Endothelial cell of umbilical vein (primary cell): ENCODE measurements at regions not wholly inside any gene's neighbourhood (a gene's known extent, or its start where the extent isn't known, plus 50 kb on each side); places are given as distances from the start of the nearest gene placed in this dataset.
A peak's percentile ranks its signal among the peaks of the same experiment; 100 is the strongest.

Experiments
- BruUV-seq: library from RNA; stranded (reverse); fragments of 400-500 nt; replicated peaks from 2 replicates; lab custom pipeline; 2021; lab: Mats Ljungman, UMichigan
- CTCF ChIA-PET: fragments of 300-600, 350-600 bp; sonication (Branson Sonifier 250); formaldehyde crosslinking; loops from one replicate; lab custom pipeline; 2021; ENCODE audit warnings: antibody characterized with exemption, inconsistent platforms; lab: Charles Lee
- POLR2A ChIA-PET: fragments of 300-600, 350-600 bp; sonication (Branson Sonifier 250); formaldehyde crosslinking; loops from one replicate; lab custom pipeline; 2021; ENCODE audit warnings: antibody characterized with exemption, inconsistent platforms; lab: Charles Lee
- DNase-seq: peaks from one replicate; pipeline ENCODE4 v3.0.0-alpha.2; 2011; ENCODE audit warnings: low read depth, low spot score
- FAIRE-seq: peaks from 2 replicates; lab custom pipeline; 2011; peaks lifted over from hg19 to GRCh38; lab: Jason Lieb, UNC
- H2AFZ ChIP-seq: 2 replicates; pipeline ENCODE4 v1.6.0; 2012; ENCODE audit warnings: low read depth, low read length, control low read depth, inconsistent platforms
- H3K27ac ChIP-seq: 2 replicates; pipeline ENCODE4 v1.5.1; 2011; ENCODE audit warnings: low read depth, mild to moderate bottlenecking, control low read depth, low read length, moderate library complexity; ENCODE audit not compliant: insufficient read depth
- H3K27me3 ChIP-seq, 2 experiments: 2 replicates each; pipeline versions ENCODE4 v1.6.0 to v1.6.1; 2011; ENCODE audit warnings: low read length in 2 of 2, mixed read lengths in 1 of 2; ENCODE audit not compliant: control insufficient read depth in 2 of 2, insufficient read depth in 2 of 2
- H3K36me3 ChIP-seq, 2 experiments: 2 replicates in 1 of 2; 3 replicates in 1 of 2; pipeline ENCODE4 v1.5.1; 2011; ENCODE audit warnings: low read length in 2 of 2, mild to moderate bottlenecking in 1 of 2, moderate library complexity in 1 of 2; ENCODE audit not compliant: control insufficient read depth in 2 of 2, insufficient read depth in 2 of 2; ENCODE audit errors: extremely low read depth in 1 of 2
- H3K4me1 ChIP-seq: 3 replicates; pipeline ENCODE4 v1.5.1; 2011; ENCODE audit warnings: mild to moderate bottlenecking, low read length; ENCODE audit not compliant: control insufficient read depth, insufficient read depth; ENCODE audit errors: extremely low read depth
- H3K4me2 ChIP-seq: 2 replicates; pipeline ENCODE4 v1.6.1; 2011; ENCODE audit warnings: low read length, control low read depth, mixed read lengths; ENCODE audit not compliant: insufficient read depth
- H3K4me3 ChIP-seq, 3 experiments: fragments of 200-600 bp in 1 of 3; sonication (generic), shearing (Covaris generic) in 1 of 3; replicated peaks in 1 of 3; 2 replicates each; pipeline ENCODE4 v1.5.1; 2011 to 2016; ENCODE audit warnings: control low read depth in 3 of 3, low read length in 3 of 3, mild to moderate bottlenecking in 2 of 3, inconsistent platforms in 1 of 3, low read depth in 1 of 3, moderate library complexity in 1 of 3; ENCODE audit not compliant: insufficient read depth in 1 of 3
- H3K79me2 ChIP-seq: 2 replicates; pipeline ENCODE4 v1.6.0; 2012; ENCODE audit warnings: low read length, inconsistent platforms; ENCODE audit not compliant: control insufficient read depth, insufficient read depth
- H3K9ac ChIP-seq: replicated peaks from 2 replicates; pipeline ENCODE3; 2011; ENCODE audit warnings: low read length, control low read depth; ENCODE audit not compliant: insufficient read depth; ENCODE audit errors: extremely low read depth
- H3K9me1 ChIP-seq: replicated peaks from 3 replicates; pipeline ENCODE4 v1.6.0; 2011; ENCODE audit warnings: mild to moderate bottlenecking, low read length; ENCODE audit not compliant: control insufficient read depth, insufficient read depth; ENCODE audit errors: extremely low read depth
- H3K9me3 ChIP-seq: replicated peaks from 2 replicates; pipeline ENCODE4 v1.5.1; 2012; ENCODE audit warnings: low read length, inconsistent platforms; ENCODE audit not compliant: control insufficient read depth, insufficient read depth
- H4K20me1 ChIP-seq: replicated peaks from 2 replicates; pipeline ENCODE3; 2011; ENCODE audit warnings: mild to moderate bottlenecking, low read length; ENCODE audit not compliant: control insufficient read depth, insufficient read depth; ENCODE audit errors: extremely low read depth
- FOS ChIP-seq: IDR thresholded peaks from 2 replicates; pipeline ENCODE4 v1.6.1; 2011; ENCODE audit warnings: mild to moderate bottlenecking, low read length, moderate library complexity, borderline replicate concordance; ENCODE audit not compliant: insufficient read depth
- GATA2 ChIP-seq: IDR thresholded peaks from 2 replicates; pipeline ENCODE4 v1.7.0; 2011; ENCODE audit warnings: low read depth, mild to moderate bottlenecking, moderate library complexity, mixed read lengths, low read length; ENCODE audit not compliant: insufficient read length, insufficient read depth
- dilution Hi-C: fragments of 300-500 bp; cut with MboI; formaldehyde crosslinking; loops from one replicate; pipeline ENCODE4 v1.15.0; 2019; ENCODE audit warnings: low sequenced_read_pairs; ENCODE audit not compliant: extremely low pct_ligation_motif_present
- intact Hi-C: fragments of 100-400 bp; cut with micrococcal nuclease; formaldehyde crosslinking; loops from one replicate; pipeline ENCODE4 v1.10.0; 2022
- TF ChIP-seq, protein P1 (sequence below), 2 donors: IDR thresholded peaks; 1 replicate in 1 of 2; 2 replicates in 1 of 2; pipeline ENCODE4 v1.5.1; 2011; ENCODE audit warnings: low read length in 2 of 2, mild to moderate bottlenecking in 2 of 2, moderate library complexity in 2 of 2, control low read depth in 1 of 2, inconsistent platforms in 1 of 2, low read depth in 1 of 2; ENCODE audit not compliant: insufficient read depth in 1 of 2; ENCODE audit errors: extremely low read depth in 1 of 2
- TF ChIP-seq, protein P2 (sequence below): IDR thresholded peaks from 2 replicates; pipeline ENCODE4 v1.6.1; 2011; ENCODE audit not compliant: insufficient read depth, insufficient read length

DNA sequence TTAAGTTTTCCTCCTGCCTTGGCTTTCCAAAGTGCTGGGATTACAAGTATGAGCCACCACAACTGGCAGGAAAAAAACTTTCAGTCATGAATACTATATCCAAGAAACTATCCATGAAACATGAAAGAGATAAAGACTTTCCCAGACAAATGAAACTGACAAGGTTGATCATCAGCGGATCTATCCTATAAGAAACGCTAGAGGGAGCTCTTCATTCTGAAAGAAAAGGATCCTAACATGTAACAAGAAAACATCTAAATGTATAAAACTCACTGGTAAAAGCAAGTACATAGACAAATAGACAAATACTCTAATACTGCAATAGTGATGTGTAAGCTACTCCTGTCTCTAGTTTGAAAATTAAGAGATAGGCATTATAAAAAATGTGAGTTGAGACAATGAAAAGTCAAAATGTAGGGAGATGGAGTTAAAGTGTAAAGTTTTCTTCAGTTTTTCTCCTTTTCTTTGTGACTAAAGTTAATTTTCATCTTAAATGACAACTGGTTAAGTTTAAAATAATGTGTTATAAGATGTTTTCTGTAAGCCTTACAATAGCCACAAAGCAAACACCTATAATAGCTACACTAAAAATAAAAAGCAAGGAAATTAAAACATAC lies 79.6 kb upstream of the TEKT1 start:
- DNase-seq: peak; percentile 65
- ChIA-PET CTCF (interaction anchor here (0.6 to 2.9 kb wide), 75 partner anchors 8 to 1324 kb away, joined by 3 to 58 read pairs (median 5); partner anchors contain the start of genes ALOX12, C17orf100, MED31 and RNASEK), POLR2A (no interaction called here)
- Histone ChIP-seq H3K36me3 (no peaks in the 10 kb centered on the region), H3K4me3 (no peak overlapping the region), H3K27ac (no peak overlapping the region), H3K9me1 (no peaks in the 10 kb centered on the region), H3K4me1 (peaks cover 5% of the 10 kb centered on the region), H3K79me2 (no peaks in the 10 kb centered on the region), H3K4me2 (no peak overlapping the region), H2AFZ (no peak overlapping the region), H3K9me3 (no peaks in the 10 kb centered on the region), H3K9ac (no peak overlapping the region), H4K20me1 (no peaks in the 10 kb centered on the region), H3K27me3 (peaks cover 27 to 29% of the 10 kb centered on the region in 2 experiments)
- intact Hi-C loops: loop anchor here (5.0 kb wide), 1 partner anchor 226 kb away; no protein-coding TSS in a partner anchor
- TF ChIP-seq FOS (no peak), GATA2 (no peak)
- TF ChIP-seq, protein P1, sequence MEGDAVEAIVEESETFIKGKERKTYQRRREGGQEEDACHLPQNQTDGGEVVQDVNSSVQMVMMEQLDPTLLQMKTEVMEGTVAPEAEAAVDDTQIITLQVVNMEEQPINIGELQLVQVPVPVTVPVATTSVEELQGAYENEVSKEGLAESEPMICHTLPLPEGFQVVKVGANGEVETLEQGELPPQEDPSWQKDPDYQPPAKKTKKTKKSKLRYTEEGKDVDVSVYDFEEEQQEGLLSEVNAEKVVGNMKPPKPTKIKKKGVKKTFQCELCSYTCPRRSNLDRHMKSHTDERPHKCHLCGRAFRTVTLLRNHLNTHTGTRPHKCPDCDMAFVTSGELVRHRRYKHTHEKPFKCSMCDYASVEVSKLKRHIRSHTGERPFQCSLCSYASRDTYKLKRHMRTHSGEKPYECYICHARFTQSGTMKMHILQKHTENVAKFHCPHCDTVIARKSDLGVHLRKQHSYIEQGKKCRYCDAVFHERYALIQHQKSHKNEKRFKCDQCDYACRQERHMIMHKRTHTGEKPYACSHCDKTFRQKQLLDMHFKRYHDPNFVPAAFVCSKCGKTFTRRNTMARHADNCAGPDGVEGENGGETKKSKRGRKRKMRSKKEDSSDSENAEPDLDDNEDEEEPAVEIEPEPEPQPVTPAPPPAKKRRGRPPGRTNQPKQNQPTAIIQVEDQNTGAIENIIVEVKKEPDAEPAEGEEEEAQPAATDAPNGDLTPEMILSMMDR (IDR thresholded peaks at IDR 0.05; ENCODE audit: extremely low read depth in 1 of 2, insufficient read depth in 1 of 2, low read depth in 1 of 2, low read length in 2 of 2): peak; percentile 48 to 59
- TF ChIP-seq, protein P2, sequence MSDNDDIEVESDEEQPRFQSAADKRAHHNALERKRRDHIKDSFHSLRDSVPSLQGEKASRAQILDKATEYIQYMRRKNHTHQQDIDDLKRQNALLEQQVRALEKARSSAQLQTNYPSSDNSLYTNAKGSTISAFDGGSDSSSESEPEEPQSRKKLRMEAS: no peak
- dilution Hi-C loops: no loop called here
- peak; percentile 87 for FAIRE-seq
- BruUV-seq: no TSS peak
